ENCODE measurements at regions not wholly inside any gene's neighbourhood (a gene's known extent, or its start where the extent isn't known, plus 50 kb on each side); places are given as distances from the start of the nearest gene placed in this dataset.

GRCh38 chr6:165090242-165090641 is 219.2 kb downstream of the C6orf118 start:
- Histone ChIP-seq H3K4me1 (ENCODE audit: low read length) (no peaks in the 10 kb centered on the region), H3K9me2 (replicated peaks; ENCODE audit: insufficient read depth, low read length) (no peaks in the 10 kb centered on the region), H3K9ac (ENCODE audit: low read length) (no peak overlapping the region), H3K9me3 (replicated peaks; ENCODE audit: insufficient read depth, low read length) (no peaks in the 10 kb centered on the region), H3K27ac (ENCODE audit: low read length) (no peak overlapping the region), H3K27me3 (replicated peaks; ENCODE audit: insufficient read depth, low read length) (no peaks in the 10 kb centered on the region), H3K4me3 (ENCODE audit: low read length) (no peak overlapping the region), H3K4me2 (ENCODE audit: low read depth, low read length) (no peak overlapping the region), H2AFZ (ENCODE audit: low read length) (no peak overlapping the region), H3K36me3 (replicated peaks; ENCODE audit: insufficient read depth, low read length) (no peaks in the 10 kb centered on the region), H3K79me2 (ENCODE audit: low read length) (no peaks in the 10 kb centered on the region), H3F3A (ENCODE audit: insufficient read depth, low read length) (no peaks in the 10 kb centered on the region), H4K20me1 (ENCODE audit: insufficient read depth, low read length) (no peaks in the 10 kb centered on the region)
- DNase-seq: no peak
- TF ChIP-seq CTCF (IDR thresholded peaks at IDR 0.05; ENCODE audit: low read length): no peak
- no peak for TF ChIP-seq EZH2 (optimal IDR thresholded peaks at IDR 0.05; ENCODE audit: low read depth, low read length)
- no peak for TF ChIP-seq EZH2phosphoT487 (IDR thresholded peaks at IDR 0.05; ENCODE audit: low read length)

- H3K9me2 ChIP-seq (replicated peaks; ENCODE audit: insufficient read depth, low read length): no peaks in the 10 kb centered on the region
- H3K27ac ChIP-seq (ENCODE audit: low read length): no peak overlapping the region
- no peaks in the 10 kb centered on the region for H3K4me1 ChIP-seq (ENCODE audit: low read length)
- H3K4me2 ChIP-seq (ENCODE audit: low read depth, low read length): no peak overlapping the region
- H3K4me3 ChIP-seq (ENCODE audit: low read length): no peak overlapping the region
- H2AFZ ChIP-seq (ENCODE audit: low read length): no peak overlapping the region
- H3K9me3 ChIP-seq (replicated peaks; ENCODE audit: insufficient read depth, low read length): no peaks in the 10 kb centered on the region
- DNase-seq: no peak
- no peaks in the 10 kb centered on the region for H4K20me1 ChIP-seq (ENCODE audit: insufficient read depth, low read length)
- no peaks in the 10 kb centered on the region for H3K36me3 ChIP-seq (replicated peaks; ENCODE audit: insufficient read depth, low read length)
- no peak overlapping the region for H3K9ac ChIP-seq (ENCODE audit: low read length)
- no peaks in the 10 kb centered on the region for H3K27me3 ChIP-seq (replicated peaks; ENCODE audit: insufficient read depth, low read length)
- no peaks in the 10 kb centered on the region for H3F3A ChIP-seq (ENCODE audit: insufficient read depth, low read length)
- no peaks in the 10 kb centered on the region for H3K79me2 ChIP-seq (ENCODE audit: low read length)
- no peak for TF ChIP-seq EZH2phosphoT487 (IDR thresholded peaks at IDR 0.05; ENCODE audit: low read length)
- TF ChIP-seq EZH2 (optimal IDR thresholded peaks at IDR 0.05; ENCODE audit: low read depth, low read length): no peak
- no peak for TF ChIP-seq CTCF (IDR thresholded peaks at IDR 0.05; ENCODE audit: low read length)
Measured at GRCh38 chr6:165086814-165087213, 222.6 kb downstream of the C6orf118 start.

GRCh38 chr6:165082636-165083035 is 226.8 kb downstream of the C6orf118 start:
- no peak overlapping the region for H3K4me3 ChIP-seq (ENCODE audit: low read length)
- no peaks in the 10 kb centered on the region for H3K9me2 ChIP-seq (replicated peaks; ENCODE audit: insufficient read depth, low read length)
- no peaks in the 10 kb centered on the region for H3F3A ChIP-seq (ENCODE audit: insufficient read depth, low read length)
- H2AFZ ChIP-seq (ENCODE audit: low read length): no peak overlapping the region
- no peaks in the 10 kb centered on the region for H3K27me3 ChIP-seq (replicated peaks; ENCODE audit: insufficient read depth, low read length)
- H3K4me2 ChIP-seq (ENCODE audit: low read depth, low read length): no peak overlapping the region
- no peak overlapping the region for H3K9ac ChIP-seq (ENCODE audit: low read length)
- no peaks in the 10 kb centered on the region for H3K4me1 ChIP-seq (ENCODE audit: low read length)
- H4K20me1 ChIP-seq (ENCODE audit: insufficient read depth, low read length): no peaks in the 10 kb centered on the region
- TF ChIP-seq CTCF (IDR thresholded peaks at IDR 0.05; ENCODE audit: low read length) (no peak), EZH2 (optimal IDR thresholded peaks at IDR 0.05; ENCODE audit: low read depth, low read length) (no peak), EZH2phosphoT487 (IDR thresholded peaks at IDR 0.05; ENCODE audit: low read length) (no peak)
- H3K79me2 ChIP-seq (ENCODE audit: low read length): no peaks in the 10 kb centered on the region
- DNase-seq: no peak
- H3K27ac ChIP-seq (ENCODE audit: low read length): no peak overlapping the region
- no peaks in the 10 kb centered on the region for H3K9me3 ChIP-seq (replicated peaks; ENCODE audit: insufficient read depth, low read length)
- no peaks in the 10 kb centered on the region for H3K36me3 ChIP-seq (replicated peaks; ENCODE audit: insufficient read depth, low read length)

All from MM.1S (cell line).